PC-3 (cell line): ENCODE measurements at regions not wholly inside any gene's neighbourhood (a gene's known extent, or its start where the extent isn't known, plus 50 kb on each side); places are given as distances from the start of the nearest gene placed in this dataset.

Source experiments
- ATAC-seq: fragments of 200-7000 bp; cut with Tn5 transposase; 2 replicates; pipeline ENCODE4 v1.9.1; 2020; ENCODE audit warnings: mild to moderate bottlenecking, moderate library complexity
- BruUV-seq: library from RNA; stranded (reverse); fragments of 400-500 nt; replicated peaks from 2 replicates; lab custom pipeline; 2021; lab: Mats Ljungman, UMichigan
- CTCF ChIA-PET: fragments of 300-600 bp; sonication (Branson Sonifier 250); formaldehyde crosslinking; loops from one replicate; lab custom pipeline; 2022; ENCODE audit warnings: antibody characterized with exemption; lab: Charles Lee
- POLR2A ChIA-PET: fragments of 300-600 bp; sonication (Branson Sonifier 250); formaldehyde crosslinking; loops from one replicate; lab custom pipeline; 2022; ENCODE audit warnings: antibody characterized with exemption; ENCODE audit not compliant: unreplicated experiment; lab: Charles Lee
- DNase-seq: peaks from one replicate; pipeline ENCODE4 v3.0.0-alpha.2; 2015
- H2AFZ ChIP-seq: fragments of 300-600 bp; sonication (generic); 2 replicates; pipeline ENCODE4 v1.6.0; 2016; ENCODE audit warnings: antibody characterized with exemption, low read length
- H3F3A ChIP-seq: fragments of 300-600 bp; sonication (generic); one replicate; pipeline ENCODE4 v1.6.0; 2017; ENCODE audit warnings: antibody characterized with exemption, low read length, control low read depth, mild to moderate bottlenecking; ENCODE audit not compliant: unreplicated experiment
- H3K27ac ChIP-seq: fragments of 300-600 bp; sonication (generic); 2 replicates; pipeline ENCODE4 v1.5.1; 2016; ENCODE audit warnings: mild to moderate bottlenecking, low read length
- H3K27me3 ChIP-seq: fragments of 300-600 bp; sonication (generic); 2 replicates; pipeline ENCODE4 v1.6.1; 2016; ENCODE audit warnings: low read length, mixed read lengths
- H3K36me3 ChIP-seq: fragments of 300-600 bp; sonication (generic); 2 replicates; pipeline ENCODE4 v1.6.1; 2016; ENCODE audit warnings: low read depth, mixed run types, low read length, mixed read lengths
- H3K4me1 ChIP-seq: fragments of 300-600 bp; sonication (generic); 2 replicates; pipeline ENCODE4 v1.5.1; 2016; ENCODE audit warnings: low read length; ENCODE audit not compliant: insufficient read depth
- H3K4me2 ChIP-seq: fragments of 300-600 bp; sonication (generic); 2 replicates; pipeline ENCODE4 v1.6.0; 2016; ENCODE audit warnings: low read length
- H3K4me3 ChIP-seq: fragments of 300-600 bp; sonication (generic); 2 replicates; pipeline ENCODE4 v1.5.1; 2016; ENCODE audit warnings: mild to moderate bottlenecking, low read length, mixed read lengths
- H3K79me2 ChIP-seq: fragments of 300-600 bp; sonication (generic); 2 replicates; pipeline ENCODE4 v1.6.1; 2017; ENCODE audit warnings: low read length, mixed read lengths
- H3K9ac ChIP-seq: fragments of 300-600 bp; sonication (generic); 2 replicates; pipeline ENCODE4 v1.6.0; 2016; ENCODE audit warnings: mild to moderate bottlenecking, low read length
- H3K9me2 ChIP-seq: fragments of 300-600 bp; sonication (generic); replicated peaks from 2 replicates; pipeline ENCODE4 v1.6.1; 2016; ENCODE audit warnings: mixed run types, low read length, mixed read lengths
- H3K9me3 ChIP-seq: fragments of 300-600 bp; sonication (generic); 2 replicates; pipeline ENCODE4 v1.6.1; 2016; ENCODE audit warnings: low read length, mixed read lengths
- H4K20me1 ChIP-seq: fragments of 300-600 bp; sonication (generic); 2 replicates; pipeline ENCODE4 v1.6.1; 2016; ENCODE audit warnings: low read length, mixed read lengths
- EZH2 ChIP-seq: fragments of 300-600 bp; sonication (generic); IDR thresholded peaks from one replicate; pipeline ENCODE4 v1.6.1; 2017; ENCODE audit warnings: antibody characterized with exemption, mild to moderate bottlenecking, low read length; ENCODE audit not compliant: unreplicated experiment
- EZH2phosphoT487 ChIP-seq: fragments of 300-600 bp; sonication (generic); IDR thresholded peaks from 2 replicates; pipeline ENCODE4 v1.6.1; 2018; ENCODE audit warnings: mild to moderate bottlenecking, antibody characterized with exemption, low read length, borderline replicate concordance
- intact Hi-C: fragments of 100-400 bp; cut with micrococcal nuclease; formaldehyde crosslinking; loops from 2 replicates; pipeline ENCODE4 v1.9.0; 2023
- TF ChIP-seq, protein P1 (sequence below): fragments of 300-600 bp; sonication (generic); conservative IDR thresholded peaks from 2 replicates; pipeline ENCODE4 v1.5.1; 2017; ENCODE audit warnings: antibody characterized with exemption, low read depth, mild to moderate bottlenecking, low read length

DNA sequence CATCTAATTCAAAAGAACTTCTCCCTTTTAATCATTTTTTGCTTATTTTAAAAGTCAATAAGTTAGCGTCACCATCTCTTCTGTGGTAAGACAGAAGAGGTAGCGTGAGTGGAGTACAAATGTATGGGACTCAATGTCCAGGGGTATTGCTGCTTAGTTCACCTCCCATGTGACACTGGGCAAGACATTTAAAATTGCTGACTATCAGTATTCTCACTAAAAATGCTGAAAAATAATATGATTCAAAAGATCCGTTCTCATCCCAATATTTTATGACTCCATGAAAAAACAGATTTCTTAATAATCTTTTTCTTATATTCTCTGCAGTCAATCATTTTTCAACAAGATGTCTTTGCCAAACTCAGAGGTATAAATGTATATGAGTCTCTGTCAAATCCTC is 68.1 kb upstream of the LRRC4C start:
- no peak overlapping the region for H3K4me2 ChIP-seq
- no peak overlapping the region for H2AFZ ChIP-seq
- H3K9ac ChIP-seq = no peak overlapping the region
- H3K27me3 ChIP-seq = no peaks in the 10 kb centered on the region
- no peaks in the 10 kb centered on the region for H3K79me2 ChIP-seq
- ATAC-seq (no peak), DNase-seq (no peak)
- intact Hi-C loops = no loop called here
- H3K27ac ChIP-seq = no peak overlapping the region
- no peaks in the 10 kb centered on the region for H3K9me3 ChIP-seq
- H3K4me1 ChIP-seq = peaks cover 9% of the 10 kb centered on the region
- TF ChIP-seq, protein P1, sequence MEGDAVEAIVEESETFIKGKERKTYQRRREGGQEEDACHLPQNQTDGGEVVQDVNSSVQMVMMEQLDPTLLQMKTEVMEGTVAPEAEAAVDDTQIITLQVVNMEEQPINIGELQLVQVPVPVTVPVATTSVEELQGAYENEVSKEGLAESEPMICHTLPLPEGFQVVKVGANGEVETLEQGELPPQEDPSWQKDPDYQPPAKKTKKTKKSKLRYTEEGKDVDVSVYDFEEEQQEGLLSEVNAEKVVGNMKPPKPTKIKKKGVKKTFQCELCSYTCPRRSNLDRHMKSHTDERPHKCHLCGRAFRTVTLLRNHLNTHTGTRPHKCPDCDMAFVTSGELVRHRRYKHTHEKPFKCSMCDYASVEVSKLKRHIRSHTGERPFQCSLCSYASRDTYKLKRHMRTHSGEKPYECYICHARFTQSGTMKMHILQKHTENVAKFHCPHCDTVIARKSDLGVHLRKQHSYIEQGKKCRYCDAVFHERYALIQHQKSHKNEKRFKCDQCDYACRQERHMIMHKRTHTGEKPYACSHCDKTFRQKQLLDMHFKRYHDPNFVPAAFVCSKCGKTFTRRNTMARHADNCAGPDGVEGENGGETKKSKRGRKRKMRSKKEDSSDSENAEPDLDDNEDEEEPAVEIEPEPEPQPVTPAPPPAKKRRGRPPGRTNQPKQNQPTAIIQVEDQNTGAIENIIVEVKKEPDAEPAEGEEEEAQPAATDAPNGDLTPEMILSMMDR = no peak
- TF ChIP-seq EZH2 (no peak), EZH2phosphoT487 (no peak)
- no peaks in the 10 kb centered on the region for H3K9me2 ChIP-seq
- H3F3A ChIP-seq = no peaks in the 10 kb centered on the region
- ChIA-PET POLR2A (no interaction called here), CTCF (no interaction called here)
- H3K4me3 ChIP-seq = no peak overlapping the region
- no peaks in the 10 kb centered on the region for H3K36me3 ChIP-seq
- no peaks in the 10 kb centered on the region for H4K20me1 ChIP-seq
- BruUV-seq = no TSS peak

DNA sequence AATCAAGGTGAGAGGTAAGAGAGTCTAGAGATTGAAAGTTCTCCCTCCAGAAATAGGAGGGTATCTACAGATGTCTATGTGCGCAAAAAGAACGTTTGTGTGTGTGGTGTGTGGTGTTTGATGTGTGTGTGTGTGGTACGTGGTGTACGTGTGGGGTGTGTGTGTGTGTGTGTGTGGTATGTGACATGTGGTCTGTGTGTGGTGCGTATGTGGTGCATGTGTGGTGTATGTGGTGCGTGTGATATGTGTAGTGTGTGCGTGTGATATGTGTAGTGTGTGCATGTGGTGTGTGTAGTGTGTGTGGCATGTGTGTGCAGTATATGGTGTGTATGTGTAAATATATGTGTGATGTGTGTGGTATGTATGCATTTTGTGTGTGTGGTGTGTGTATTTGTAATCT is 73.0 kb upstream of the LRRC4C start:
- DNase-seq (no peak), ATAC-seq (no peak)
- 0 out of 2 replicates have a peak, but pooled peaks cover 3% of the 10 kb centered on the region for H3K4me1 ChIP-seq
- H3K36me3 ChIP-seq = no peaks in the 10 kb centered on the region
- H3K9me3 ChIP-seq = no peaks in the 10 kb centered on the region
- H3K9ac ChIP-seq = no peak overlapping the region
- H3K27me3 ChIP-seq = no peaks in the 10 kb centered on the region
- H3K27ac ChIP-seq = no peak overlapping the region
- H3K4me2 ChIP-seq = no peak overlapping the region
- H2AFZ ChIP-seq = no peak overlapping the region
- TF ChIP-seq EZH2phosphoT487 (no peak), EZH2 (no peak)
- TF ChIP-seq, protein P1 = no peak
- H3K79me2 ChIP-seq = no peaks in the 10 kb centered on the region
- no peaks in the 10 kb centered on the region for H3F3A ChIP-seq
- H3K4me3 ChIP-seq = no peak overlapping the region
- CTCF ChIA-PET = no interaction called here
- no peaks in the 10 kb centered on the region for H4K20me1 ChIP-seq
- BruUV-seq = no TSS peak
- POLR2A ChIA-PET = no interaction called here
- intact Hi-C loops = no loop called here
- H3K9me2 ChIP-seq = no peaks in the 10 kb centered on the region

DNA sequence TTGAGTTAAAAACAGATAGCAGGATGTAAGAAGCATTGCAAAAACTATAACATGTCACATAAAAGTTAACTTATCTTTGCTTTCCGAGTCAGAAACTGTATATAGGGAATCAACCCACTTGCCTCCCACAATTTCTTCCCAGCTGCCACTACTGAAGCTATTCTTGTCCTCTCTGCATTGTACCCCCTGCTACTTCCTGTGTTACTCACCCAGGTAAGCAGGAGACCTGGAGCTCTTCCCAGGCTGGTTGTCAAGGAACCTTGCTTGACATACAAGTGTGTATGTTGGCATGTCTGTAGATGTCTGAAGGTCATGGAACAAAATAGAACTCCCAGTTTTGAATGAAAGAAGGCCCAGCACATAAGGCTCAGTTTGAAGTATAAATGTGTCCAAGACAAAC is 74.3 kb upstream of the LRRC4C start:
- Histone ChIP-seq H3K9me3 (no peaks in the 10 kb centered on the region), H3K9me2 (no peaks in the 10 kb centered on the region), H3K27ac (no peak overlapping the region), H3K36me3 (no peaks in the 10 kb centered on the region), H3K4me1 (0 out of 2 replicates have a peak, but pooled peaks cover 3% of the 10 kb centered on the region), H4K20me1 (no peaks in the 10 kb centered on the region), H3F3A (no peaks in the 10 kb centered on the region), H3K9ac (no peak overlapping the region), H3K79me2 (no peaks in the 10 kb centered on the region), H3K27me3 (no peaks in the 10 kb centered on the region), H3K4me2 (no peak overlapping the region), H2AFZ (no peak overlapping the region), H3K4me3 (no peak overlapping the region)
- intact Hi-C loops = no loop called here
- ChIA-PET POLR2A (no interaction called here), CTCF (no interaction called here)
- TF ChIP-seq EZH2 = no peak
- TF ChIP-seq EZH2phosphoT487 = no peak
- TF ChIP-seq, protein P1 = no peak
- no peak for ATAC-seq
- BruUV-seq = no TSS peak
- peak; percentile 58 for DNase-seq
